ENCODE measurements at regions not wholly inside any gene's neighbourhood (a gene's known extent, or its start where the extent isn't known, plus 50 kb on each side); places are given as distances from the start of the nearest gene placed in this dataset.

- TF ChIP-seq, protein P1, sequence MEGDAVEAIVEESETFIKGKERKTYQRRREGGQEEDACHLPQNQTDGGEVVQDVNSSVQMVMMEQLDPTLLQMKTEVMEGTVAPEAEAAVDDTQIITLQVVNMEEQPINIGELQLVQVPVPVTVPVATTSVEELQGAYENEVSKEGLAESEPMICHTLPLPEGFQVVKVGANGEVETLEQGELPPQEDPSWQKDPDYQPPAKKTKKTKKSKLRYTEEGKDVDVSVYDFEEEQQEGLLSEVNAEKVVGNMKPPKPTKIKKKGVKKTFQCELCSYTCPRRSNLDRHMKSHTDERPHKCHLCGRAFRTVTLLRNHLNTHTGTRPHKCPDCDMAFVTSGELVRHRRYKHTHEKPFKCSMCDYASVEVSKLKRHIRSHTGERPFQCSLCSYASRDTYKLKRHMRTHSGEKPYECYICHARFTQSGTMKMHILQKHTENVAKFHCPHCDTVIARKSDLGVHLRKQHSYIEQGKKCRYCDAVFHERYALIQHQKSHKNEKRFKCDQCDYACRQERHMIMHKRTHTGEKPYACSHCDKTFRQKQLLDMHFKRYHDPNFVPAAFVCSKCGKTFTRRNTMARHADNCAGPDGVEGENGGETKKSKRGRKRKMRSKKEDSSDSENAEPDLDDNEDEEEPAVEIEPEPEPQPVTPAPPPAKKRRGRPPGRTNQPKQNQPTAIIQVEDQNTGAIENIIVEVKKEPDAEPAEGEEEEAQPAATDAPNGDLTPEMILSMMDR (IDR thresholded peaks at IDR 0.05; ENCODE audit: insufficient read depth, low read depth, low read length): no peak
- no peak for TF ChIP-seq EZH2 (IDR thresholded peaks at IDR 0.05; ENCODE audit: insufficient read depth, low read length)
Measured at GRCh38 chr7:10874666-10875065, 99.0 kb upstream of the PHF14 start.

All from astrocyte (in vitro differentiated cells and primary cell).